NCI-H1930 (cell line): ENCODE measurements at regions not wholly inside any gene's neighbourhood (a gene's known extent, or its start where the extent isn't known, plus 50 kb on each side); places are given as distances from the start of the nearest gene placed in this dataset.
"Not testable (repeated sequence)": the region's sequence is repeated elsewhere in the genome, so short reads cannot be mapped to it uniquely, and the experiment has no call there.

Experiments
- DNase-seq, 2 experiments: peaks; one replicate each; lab custom pipeline; 2025; lab: John Stamatoyannopoulos, UW

GRCh38 chr5:109575506-109575905 lies 114.2 kb upstream of the MAN2A1 start:
- no peak for DNase-seq

GRCh38 chr5:109574985-109575384 lies 114.7 kb upstream of the MAN2A1 start:
- no peak for DNase-seq

GRCh38 chr5:109573766-109574165 lies 116.0 kb upstream of the MAN2A1 start:
- no peak for DNase-seq

- DNase-seq: no peak
Measured at GRCh38 chr5:109573256-109573655, 116.5 kb upstream of the MAN2A1 start.

GRCh38 chr5:109571785-109572184 lies 117.9 kb upstream of the MAN2A1 start:
- no peak for DNase-seq

GRCh38 chr5:109570362-109570874 lies 119.3 kb upstream of the MAN2A1 start:
- no peak for DNase-seq

GRCh38 chr5:109567374-109568044 lies 122.2 kb upstream of the MAN2A1 start:
- no peak for DNase-seq

- no peak for DNase-seq
Measured at GRCh38 chr5:109566361-109566760, 123.4 kb upstream of the MAN2A1 start.

- no peak for DNase-seq
Measured at GRCh38 chr5:109563739-109564138, 126.0 kb upstream of the MAN2A1 start.

- DNase-seq: no peak
Measured at GRCh38 chr5:109563189-109563588, 126.5 kb upstream of the MAN2A1 start.

- no peak for DNase-seq
Measured at GRCh38 chr5:109562441-109562840, 127.3 kb upstream of the MAN2A1 start.

- DNase-seq: no peak
Measured at GRCh38 chr5:109561447-109561846, 128.3 kb upstream of the MAN2A1 start.

GRCh38 chr5:109560554-109560953 lies 129.2 kb upstream of the MAN2A1 start:
- DNase-seq: no peak

- no peak for DNase-seq
Measured at GRCh38 chr5:109558952-109559351, 130.8 kb upstream of the MAN2A1 start.

- DNase-seq: no peak
Measured at GRCh38 chr5:109558364-109558763, 131.4 kb upstream of the MAN2A1 start.

- DNase-seq: no peak
Measured at GRCh38 chr5:109553846-109554245, 135.9 kb upstream of the MAN2A1 start.

GRCh38 chr5:109551234-109551633 lies 138.5 kb upstream of the MAN2A1 start:
- DNase-seq: not testable (repeated sequence)

- no peak for DNase-seq
Measured at GRCh38 chr5:109550077-109550476, 139.7 kb upstream of the MAN2A1 start.

- no peak for DNase-seq
Measured at GRCh38 chr5:109546461-109546860, 136.7 kb upstream of the PJA2 start.

GRCh38 chr5:109544873-109545272 lies 135.1 kb upstream of the PJA2 start:
- not testable (repeated sequence) for DNase-seq

- not testable (repeated sequence) for DNase-seq
Measured at GRCh38 chr5:109538692-109539091, 128.9 kb upstream of the PJA2 start.

GRCh38 chr5:109535090-109535489 lies 125.3 kb upstream of the PJA2 start:
- not testable (repeated sequence) for DNase-seq

- no peak for DNase-seq
Measured at GRCh38 chr5:109533751-109534272, 124.0 kb upstream of the PJA2 start.
